ENCODE measurements at regions not wholly inside any gene's neighbourhood (a gene's known extent, or its start where the extent isn't known, plus 50 kb on each side); places are given as distances from the start of the nearest gene placed in this dataset.
"Not testable (repeated sequence)": the region's sequence is repeated elsewhere in the genome, so short reads cannot be mapped to it uniquely, and the experiment has no call there.

- DNase-seq (ENCODE audit: low read depth in 2 of 2), result no peak
These were observed 57.5 kb upstream of the PLPPR5 start for GRCh38 chr1:99062192-99062591.

GRCh38 chr1:99069146-99069545 is 64.5 kb upstream of the PLPPR5 start:
- no peak for DNase-seq (ENCODE audit: low read depth in 2 of 2)

GRCh38 chr1:99078529-99078928 is 73.9 kb upstream of the PLPPR5 start:
- DNase-seq (ENCODE audit: low read depth in 2 of 2), result not testable (repeated sequence)

GRCh38 chr1:99082366-99082765 is 77.7 kb upstream of the PLPPR5 start:
- no peak for DNase-seq (ENCODE audit: low read depth in 2 of 2)

GRCh38 chr1:99083338-99083737 is 78.7 kb upstream of the PLPPR5 start:
- DNase-seq (ENCODE audit: low read depth in 2 of 2), result no peak

- DNase-seq (ENCODE audit: low read depth in 2 of 2), result no peak
These were observed 79.9 kb upstream of the PLPPR5 start for GRCh38 chr1:99084562-99084961.

- DNase-seq (ENCODE audit: low read depth in 2 of 2), result no peak
These were observed 81.4 kb upstream of the PLPPR5 start for GRCh38 chr1:99086057-99086456.

- no peak for DNase-seq (ENCODE audit: low read depth in 2 of 2)
These were observed 93.9 kb upstream of the PLPPR5 start for GRCh38 chr1:99098589-99098988.

GRCh38 chr1:99106274-99106673 is 101.6 kb upstream of the PLPPR5 start:
- DNase-seq (ENCODE audit: low read depth in 2 of 2), result no peak

- DNase-seq (ENCODE audit: low read depth in 2 of 2), result no peak
These were observed 103.0 kb upstream of the PLPPR5 start for GRCh38 chr1:99107680-99108079.

GRCh38 chr1:99110140-99111041 is 105.7 kb upstream of the PLPPR5 start:
- DNase-seq (ENCODE audit: low read depth in 2 of 2), result no peak

- DNase-seq (ENCODE audit: low read depth in 2 of 2), result no peak
These were observed 110.6 kb upstream of the PLPPR5 start for GRCh38 chr1:99115231-99115630.

GRCh38 chr1:99119188-99119587 is 114.5 kb upstream of the PLPPR5 start:
- DNase-seq (ENCODE audit: low read depth in 2 of 2), result no peak

- DNase-seq (ENCODE audit: low read depth in 2 of 2), result no peak
These were observed 117.4 kb upstream of the PLPPR5 start for GRCh38 chr1:99122039-99122438.

- DNase-seq (ENCODE audit: low read depth in 2 of 2), result no peak
These were observed 119.3 kb upstream of the PLPPR5 start for GRCh38 chr1:99123936-99124335.

- DNase-seq (ENCODE audit: low read depth in 2 of 2), result no peak
These were observed 126.9 kb upstream of the PLPPR5 start for GRCh38 chr1:99131546-99131945.

- DNase-seq (ENCODE audit: low read depth in 2 of 2), result no peak
These were observed 129.3 kb upstream of the PLPPR5 start for GRCh38 chr1:99133756-99134500.

- DNase-seq (ENCODE audit: low read depth in 2 of 2), result no peak
These were observed 126.6 kb upstream of the PLPPR4 start for GRCh38 chr1:99137554-99138206.

GRCh38 chr1:99139876-99140275 is 124.4 kb upstream of the PLPPR4 start:
- no peak for DNase-seq (ENCODE audit: low read depth in 2 of 2)

GRCh38 chr1:99146129-99146848 is 118.0 kb upstream of the PLPPR4 start:
- DNase-seq (ENCODE audit: low read depth in 2 of 2), result no peak

GRCh38 chr1:99149952-99150351 is 114.3 kb upstream of the PLPPR4 start:
- DNase-seq (ENCODE audit: low read depth in 2 of 2), result no peak

GRCh38 chr1:99152132-99152531 is 112.2 kb upstream of the PLPPR4 start:
- no peak for DNase-seq (ENCODE audit: low read depth in 2 of 2)

Measured in stimulated activated CD8-positive, alpha-beta memory T cell treated with anti-CD3 and anti-CD28 coated beads, Interleukin-7, amount 100 ng/mL, for 4 hours (primary cell).